Right atrium auricular region (tissue), 2 donors: ENCODE measurements at regions not wholly inside any gene's neighbourhood (a gene's known extent, or its start where the extent isn't known, plus 50 kb on each side); places are given as distances from the start of the nearest gene placed in this dataset.
"Not testable (repeated sequence)": the region's sequence is repeated elsewhere in the genome, so short reads cannot be mapped to it uniquely, and the experiment has no call there.

Experiments
- DNase-seq: peaks from one replicate; pipeline ENCODE4 v3.0.0-alpha.2; 2019; ENCODE audit warnings: low spot score
- H3K27ac ChIP-seq, 2 donors: fragments of 200-600 bp; sonication (generic); 1 replicate in 1 of 2; 2 replicates in 1 of 2; pipeline ENCODE4 v1.5.1; 2016 to 2019
- H3K27me3 ChIP-seq, 2 donors: fragments of 200-600 bp; sonication (generic); one replicate each; pipeline versions ENCODE4 v1.5.1 to v1.6.0; 2017 to 2019
- H3K36me3 ChIP-seq: fragments of 200-600 bp; sonication (generic); one replicate; pipeline ENCODE4 v1.5.1; 2016
- H3K4me1 ChIP-seq, 2 donors: fragments of 200-600 bp; sonication (generic); one replicate each; pipeline versions ENCODE4 v1.5.1 to v1.6.0; 2017 to 2019
- H3K4me3 ChIP-seq, 2 donors: fragments of 200-600 bp; sonication (generic); 1 replicate in 1 of 2; 2 replicates in 1 of 2; pipeline ENCODE4 v1.5.1; 2017 to 2019; ENCODE audit warnings: mild to moderate bottlenecking in 1 of 2, moderate library complexity in 1 of 2
- H3K9me3 ChIP-seq, 2 donors: fragments of 200-600 bp; sonication (generic); one replicate each; pipeline ENCODE4 v1.5.1; 2019
- CTCF ChIP-seq, 2 donors: fragments of 200-600 bp; sonication (generic); IDR thresholded peaks; one replicate each; pipeline ENCODE4 v1.5.1; 2019; ENCODE audit warnings: antibody characterized with exemption in 2 of 2

GRCh38 chr7:153405704-153406485 lies 646.3 kb upstream of the DPP6 start:
- DNase-seq = no peak
- H3K27me3 ChIP-seq = no peaks in the 10 kb centered on the region
- no peak for TF ChIP-seq CTCF (IDR thresholded peaks at IDR 0.05)
- no peak overlapping the region for H3K27ac ChIP-seq
- no peak overlapping the region for H3K4me3 ChIP-seq
- H3K9me3 ChIP-seq = no peaks in the 10 kb centered on the region
- H3K36me3 ChIP-seq = no peaks in the 10 kb centered on the region
- H3K4me1 ChIP-seq = no peaks in the 10 kb centered on the region

- no peak for TF ChIP-seq CTCF (IDR thresholded peaks at IDR 0.05)
- no peak overlapping the region for H3K4me3 ChIP-seq
- H3K36me3 ChIP-seq = no peaks in the 10 kb centered on the region
- H3K27me3 ChIP-seq = no peaks in the 10 kb centered on the region
- H3K9me3 ChIP-seq = no peaks in the 10 kb centered on the region
- no peaks in the 10 kb centered on the region for H3K4me1 ChIP-seq
- H3K27ac ChIP-seq = no peak overlapping the region
- DNase-seq = no peak
These were observed 645.7 kb upstream of the DPP6 start for GRCh38 chr7:153406486-153406872.

GRCh38 chr7:153407291-153408046 lies 644.7 kb upstream of the DPP6 start:
- Histone ChIP-seq H3K36me3 (no peaks in the 10 kb centered on the region), H3K9me3 (no peaks in the 10 kb centered on the region), H3K4me3 (no peak overlapping the region), H3K27me3 (no peaks in the 10 kb centered on the region), H3K27ac (no peak overlapping the region), H3K4me1 (no peaks in the 10 kb centered on the region)
- no peak for DNase-seq
- no peak for TF ChIP-seq CTCF (IDR thresholded peaks at IDR 0.05)

- Histone ChIP-seq H3K9me3 (no peaks in the 10 kb centered on the region), H3K4me1 (no peaks in the 10 kb centered on the region), H3K36me3 (no peaks in the 10 kb centered on the region), H3K27me3 (no peaks in the 10 kb centered on the region), H3K4me3 (no peak overlapping the region), H3K27ac (no peak overlapping the region)
- no peak for DNase-seq
- no peak for TF ChIP-seq CTCF (IDR thresholded peaks at IDR 0.05)
These were observed 643.5 kb upstream of the DPP6 start for GRCh38 chr7:153408360-153409335.

- H3K4me1 ChIP-seq, H3K36me3 ChIP-seq, H3K27ac ChIP-seq, H3K27me3 ChIP-seq, H3K9me3 ChIP-seq, DNase-seq, H3K4me3 ChIP-seq: not testable (repeated sequence)
These were observed 642.4 kb upstream of the DPP6 start for GRCh38 chr7:153409567-153410342.

- H3K9me3 ChIP-seq, H3K36me3 ChIP-seq, H3K4me3 ChIP-seq, H3K27ac ChIP-seq, H3K4me1 ChIP-seq, DNase-seq, H3K27me3 ChIP-seq: not testable (repeated sequence)
These were observed 641.1 kb upstream of the DPP6 start for GRCh38 chr7:153410997-153411642.

- DNase-seq, H3K36me3 ChIP-seq, H3K9me3 ChIP-seq, H3K27me3 ChIP-seq, H3K4me1 ChIP-seq, H3K27ac ChIP-seq, H3K4me3 ChIP-seq: not testable (repeated sequence)
These were observed 639.9 kb upstream of the DPP6 start for GRCh38 chr7:153412114-153412823.

- H3K27me3 ChIP-seq, H3K4me3 ChIP-seq, H3K9me3 ChIP-seq, H3K36me3 ChIP-seq, H3K4me1 ChIP-seq, DNase-seq, H3K27ac ChIP-seq: not testable (repeated sequence)
These were observed 639.4 kb upstream of the DPP6 start for GRCh38 chr7:153412824-153413198.
